HG03097 (cell line): ENCODE measurements at regions not wholly inside any gene's neighbourhood (a gene's known extent, or its start where the extent isn't known, plus 50 kb on each side); places are given as distances from the start of the nearest gene placed in this dataset.

ENCODE experiments used
- ATAC-seq: cut with Tn5 transposase; IDR thresholded peaks from one replicate; pipeline ENCODE4 v1.9.1; 2021; ENCODE audit not compliant: unreplicated experiment, low FRiP score

DNA sequence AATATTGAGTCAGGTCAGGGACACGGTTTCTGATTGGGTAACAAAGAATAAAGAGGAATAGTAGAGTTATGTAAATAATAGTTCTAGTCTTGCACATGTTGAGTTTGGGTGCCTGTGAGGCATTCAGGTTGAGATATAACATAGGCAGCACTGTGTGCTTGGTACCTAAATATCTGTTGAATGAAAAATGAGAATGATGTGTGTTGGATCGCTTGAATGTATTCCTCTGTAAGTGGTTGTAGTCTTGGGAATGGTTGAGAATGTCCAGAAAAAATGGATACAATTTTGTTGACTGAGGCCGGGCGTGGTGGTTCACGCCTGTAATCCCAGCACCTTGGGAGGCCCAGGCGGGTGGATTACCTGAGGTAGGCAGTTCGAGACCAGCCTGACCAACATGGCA is 116.3 kb upstream of the HNRNPU start:
- no peak for ATAC-seq

DNA sequence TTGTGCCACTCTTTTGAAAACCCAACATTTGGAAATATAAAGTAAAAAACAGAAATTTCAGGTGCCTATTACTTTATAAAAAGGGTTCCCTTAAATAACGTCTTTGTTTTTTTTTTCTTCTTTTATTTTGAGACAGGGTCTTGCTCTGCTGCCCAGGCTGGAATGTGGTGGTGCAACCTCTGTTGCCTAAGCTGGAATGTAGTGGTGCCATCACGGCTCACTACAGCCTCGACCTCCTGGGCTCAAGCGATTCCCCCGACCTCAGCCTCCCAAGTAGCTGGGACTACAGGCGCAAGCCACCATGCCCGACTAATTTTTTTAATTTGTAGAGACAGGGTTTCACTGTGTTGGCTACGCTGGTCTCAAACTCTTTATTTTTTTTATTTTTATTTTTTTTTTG is 110.2 kb upstream of the HNRNPU start:
- no peak for ATAC-seq

DNA sequence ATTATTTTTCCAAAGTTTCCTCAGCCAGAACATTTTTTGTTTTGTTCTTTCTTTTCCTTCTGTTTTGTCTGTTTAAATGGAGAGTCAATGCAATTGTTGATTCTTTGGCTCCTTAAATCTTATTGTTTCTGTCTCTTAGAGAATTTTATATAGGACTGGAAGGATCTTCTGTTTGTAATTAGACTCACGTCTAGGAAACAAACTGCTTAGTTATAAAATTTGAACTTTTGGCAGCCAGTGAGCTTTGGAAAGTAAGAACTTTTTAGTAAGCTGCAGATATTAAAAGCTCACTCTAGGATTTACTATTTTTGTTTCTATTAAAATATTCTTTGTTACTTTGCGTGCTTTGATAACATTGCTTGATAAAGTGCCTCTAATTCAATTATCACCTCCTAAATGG is 109.8 kb upstream of the HNRNPU start:
- no peak for ATAC-seq

DNA sequence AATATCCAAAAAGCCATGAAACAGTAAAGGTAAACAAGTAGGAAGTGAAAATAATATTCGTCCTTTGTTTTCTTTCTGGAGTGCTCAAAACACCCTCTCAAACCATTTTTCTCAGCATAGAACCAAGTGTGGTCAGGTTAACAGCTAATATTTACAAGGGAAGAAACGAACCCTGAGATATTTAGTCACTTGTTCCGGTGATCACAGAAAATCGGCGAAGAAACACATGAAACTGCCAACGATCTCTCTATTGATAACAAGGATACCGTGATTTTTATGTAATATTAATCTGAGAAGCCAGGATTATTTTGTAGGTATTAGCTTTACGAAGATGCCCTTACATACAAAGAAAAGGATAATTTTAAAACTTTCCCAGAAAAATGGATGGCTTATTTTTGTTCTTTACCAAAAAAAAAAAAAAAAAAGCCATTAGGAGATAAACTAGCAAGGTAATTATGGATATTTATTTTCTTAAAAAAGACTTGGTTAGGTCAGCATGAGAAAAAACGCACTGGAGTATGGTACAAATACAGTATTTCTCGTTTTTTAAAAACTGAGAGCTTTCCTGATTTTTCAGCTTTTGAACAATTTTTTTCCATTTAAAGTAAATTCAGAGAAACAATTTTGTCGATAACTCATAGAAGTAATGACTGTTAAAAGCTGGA is 107.3 kb upstream of the HNRNPU start:
- ATAC-seq = no peak

DNA sequence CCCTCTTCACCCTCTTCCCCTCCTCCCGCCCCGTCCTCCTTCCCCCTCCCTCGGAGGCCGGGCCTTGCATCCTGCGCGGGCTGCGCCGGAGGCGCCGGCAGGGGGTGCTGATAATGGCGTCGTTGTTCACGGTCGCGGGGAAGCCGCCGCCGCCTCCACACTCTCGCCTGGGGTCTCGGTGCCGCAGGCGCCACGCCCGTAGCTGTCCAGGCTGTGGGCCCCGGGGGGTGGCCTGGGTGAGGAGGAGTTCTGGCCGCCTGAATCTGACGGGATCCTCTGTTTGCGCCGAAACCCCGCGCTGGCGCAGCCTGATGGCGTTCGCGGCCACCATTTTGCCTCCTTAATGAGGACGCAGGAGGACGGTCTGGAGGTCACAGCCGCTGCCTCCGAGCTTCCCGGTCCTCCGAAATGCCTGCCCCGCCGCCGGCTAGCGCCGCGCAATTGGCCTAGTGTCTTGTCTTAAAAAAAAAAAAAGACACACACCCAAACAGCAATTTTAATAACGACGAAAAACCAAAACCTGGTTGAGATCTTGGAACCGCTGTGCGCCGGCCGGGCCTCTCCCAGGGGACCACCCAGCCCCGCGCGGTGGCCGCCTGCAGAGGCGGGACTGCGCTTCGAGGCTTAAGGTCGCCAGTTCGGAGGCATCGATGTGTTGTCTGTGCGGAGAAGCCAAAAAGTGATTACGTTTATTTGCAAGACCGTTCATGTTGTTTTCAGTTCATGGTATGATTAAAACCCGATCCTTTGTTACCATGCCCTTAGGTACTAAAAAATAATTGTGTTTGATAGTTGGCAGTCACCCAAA is 106.6 kb upstream of the HNRNPU start:
- ATAC-seq = peak; percentile 68

DNA sequence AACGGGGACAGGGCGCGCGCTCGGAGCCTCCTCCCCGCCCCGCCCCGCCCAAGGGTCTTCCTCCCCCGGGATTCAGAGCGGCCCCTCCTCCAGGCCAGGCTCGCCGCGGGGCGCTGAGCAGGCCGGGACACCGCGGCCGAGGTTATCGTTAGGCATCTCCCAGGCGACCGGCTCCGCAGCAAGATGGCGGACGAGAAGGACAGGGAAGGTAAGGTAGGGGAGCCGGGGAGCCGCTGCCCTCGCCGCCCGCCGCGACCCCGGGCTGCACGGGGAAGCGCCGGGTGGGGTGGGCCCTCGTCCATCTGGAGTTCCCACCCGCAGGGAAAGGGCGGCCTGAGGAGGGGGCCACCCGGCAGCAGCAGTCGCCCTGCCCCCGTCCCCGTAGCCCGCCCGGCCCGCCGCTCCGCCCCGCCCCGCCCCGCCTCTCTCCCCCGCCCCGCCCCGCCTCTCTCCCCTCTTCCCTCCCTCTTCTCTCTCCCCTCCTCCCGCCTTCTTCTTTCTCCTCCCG is 105.9 kb upstream of the HNRNPU start:
- ATAC-seq = peak; percentile 47

DNA sequence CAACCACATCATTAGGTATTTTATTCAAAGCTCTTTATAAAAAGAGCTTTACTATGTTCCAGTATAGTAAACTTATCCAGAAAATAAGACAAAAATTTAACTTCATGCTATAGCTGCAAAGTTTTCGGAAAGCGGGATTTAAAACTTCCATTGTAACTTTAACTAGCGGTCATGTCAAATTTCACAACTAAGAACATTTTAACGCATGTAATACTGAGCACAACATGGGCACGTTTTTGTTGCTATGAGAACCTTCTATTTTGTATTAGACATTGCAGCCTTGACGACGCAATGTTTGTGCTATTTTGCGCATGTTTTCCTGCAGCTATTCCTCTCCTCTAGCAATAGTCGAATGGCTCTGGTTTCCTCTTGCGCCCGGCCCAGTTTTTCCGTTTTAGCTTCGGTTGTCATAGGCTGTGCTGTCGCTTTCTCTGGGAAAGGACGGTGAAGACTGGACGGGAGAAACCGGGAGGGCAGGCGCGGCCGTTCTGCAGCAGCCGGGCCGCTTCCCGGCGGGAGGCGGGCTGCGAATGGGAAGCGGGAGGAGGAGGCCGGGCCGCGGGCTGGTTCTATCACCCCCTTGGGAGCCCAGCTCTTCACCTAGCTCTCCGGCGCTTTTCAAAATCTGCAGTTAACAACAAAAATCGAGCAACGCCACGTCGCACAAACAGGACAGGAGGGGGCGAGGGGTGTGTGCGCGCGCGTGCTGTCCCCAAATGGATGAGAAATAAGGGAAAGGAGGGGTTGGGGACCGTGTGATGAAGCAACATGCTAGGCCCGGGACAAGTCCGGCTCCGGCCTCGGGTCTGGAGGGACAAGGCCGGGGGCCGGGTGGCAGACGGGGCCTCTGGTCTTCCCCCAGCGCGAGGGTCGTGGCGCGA is 105.3 kb upstream of the HNRNPU start:
- ATAC-seq = peak; percentile 28

DNA sequence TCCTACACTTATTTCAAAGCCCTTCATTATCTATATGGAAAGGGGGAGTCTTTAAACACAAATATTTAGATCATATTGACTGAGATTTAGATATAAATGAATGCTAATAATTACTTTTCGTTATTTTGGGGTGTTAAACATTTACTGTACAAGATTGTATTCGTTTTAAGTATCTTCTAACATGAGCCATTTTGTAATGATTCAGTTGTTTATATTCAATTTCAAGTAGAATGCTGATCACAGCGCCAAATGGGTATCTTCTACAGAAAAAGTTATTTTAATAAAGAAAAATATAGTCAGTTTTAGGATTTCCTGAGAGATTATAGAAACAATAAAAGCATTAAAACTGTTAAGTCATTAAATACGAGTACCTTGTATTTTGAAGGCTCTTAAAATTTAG is 104.5 kb upstream of the HNRNPU start:
- ATAC-seq = no peak

DNA sequence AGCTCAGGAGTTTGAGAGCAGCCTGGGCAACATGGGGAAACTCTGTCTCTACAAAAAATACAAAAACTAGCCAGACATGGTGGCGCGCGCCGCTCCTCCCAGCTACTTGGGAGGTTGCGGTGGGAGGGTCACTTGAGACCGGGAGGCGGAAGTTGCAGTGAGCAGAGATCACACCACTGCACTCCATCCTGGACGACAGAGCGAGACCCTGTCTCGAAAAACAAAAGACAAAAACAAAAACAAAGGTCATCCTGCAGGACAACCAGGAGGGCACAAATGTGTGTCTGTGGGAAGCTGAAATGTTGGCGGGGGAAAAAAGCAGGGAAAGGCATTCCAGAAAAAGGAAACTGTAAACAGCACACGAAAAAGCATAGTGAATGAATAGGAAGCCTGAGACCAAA is 104.1 kb upstream of the HNRNPU start:
- no peak for ATAC-seq

DNA sequence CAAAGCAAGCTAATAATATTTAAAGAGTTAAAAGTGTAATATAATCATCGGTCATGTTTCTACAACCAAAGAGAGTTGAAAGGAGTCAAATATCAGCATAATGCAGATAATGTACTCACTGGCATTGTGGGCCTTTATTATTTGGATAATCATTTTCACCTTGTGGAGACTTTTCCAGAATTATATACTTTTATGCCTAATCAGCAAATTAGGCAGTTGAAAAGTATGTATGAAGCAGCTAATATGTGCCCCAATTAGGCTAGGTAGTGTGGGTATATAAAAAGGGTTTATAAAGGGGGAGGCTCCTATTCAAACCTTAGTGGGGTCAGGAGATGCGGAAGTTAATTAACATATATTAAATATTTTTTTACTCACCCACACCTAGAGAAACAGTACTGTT is 102.8 kb upstream of the HNRNPU start:
- no peak for ATAC-seq

DNA sequence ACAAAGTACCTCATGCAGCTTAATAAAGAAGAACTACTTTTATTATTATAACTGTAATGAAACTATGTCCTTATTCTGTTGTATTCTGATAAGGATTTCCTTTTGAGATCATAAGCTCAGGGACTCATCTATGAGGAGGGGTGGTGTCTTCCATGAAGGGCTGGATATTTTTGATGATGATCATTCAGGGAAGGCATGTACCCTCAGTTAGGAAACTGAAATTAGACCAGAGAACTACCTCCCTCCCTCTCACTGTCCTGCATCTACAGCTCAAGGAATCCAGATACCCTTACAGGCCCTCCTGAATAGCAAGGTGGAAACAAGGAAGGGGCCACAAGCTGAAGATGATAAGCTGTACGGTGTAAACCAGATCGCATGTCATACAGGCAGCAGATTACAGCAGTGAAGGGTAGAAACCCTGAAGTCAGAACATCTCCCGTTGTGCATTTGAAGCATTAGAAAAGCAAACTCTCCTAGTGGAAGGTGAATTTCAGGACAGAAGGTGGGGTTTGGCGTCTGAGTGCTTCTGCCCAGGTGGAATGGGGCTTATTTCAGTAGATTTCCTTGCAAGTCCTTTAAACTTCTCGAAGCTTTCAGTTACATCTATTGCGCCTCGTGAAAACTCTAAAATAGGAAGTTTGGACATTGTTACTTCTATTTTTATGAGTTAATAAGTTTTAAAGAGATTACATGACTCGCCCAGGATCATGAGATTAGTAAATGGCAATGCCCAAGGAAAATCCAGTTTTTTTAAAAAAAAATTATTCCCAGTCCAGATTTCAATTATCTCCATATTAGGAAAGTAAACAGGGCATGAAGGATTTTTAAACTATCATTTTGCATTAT is 101.1 kb upstream of the HNRNPU start:
- ATAC-seq = no peak

DNA sequence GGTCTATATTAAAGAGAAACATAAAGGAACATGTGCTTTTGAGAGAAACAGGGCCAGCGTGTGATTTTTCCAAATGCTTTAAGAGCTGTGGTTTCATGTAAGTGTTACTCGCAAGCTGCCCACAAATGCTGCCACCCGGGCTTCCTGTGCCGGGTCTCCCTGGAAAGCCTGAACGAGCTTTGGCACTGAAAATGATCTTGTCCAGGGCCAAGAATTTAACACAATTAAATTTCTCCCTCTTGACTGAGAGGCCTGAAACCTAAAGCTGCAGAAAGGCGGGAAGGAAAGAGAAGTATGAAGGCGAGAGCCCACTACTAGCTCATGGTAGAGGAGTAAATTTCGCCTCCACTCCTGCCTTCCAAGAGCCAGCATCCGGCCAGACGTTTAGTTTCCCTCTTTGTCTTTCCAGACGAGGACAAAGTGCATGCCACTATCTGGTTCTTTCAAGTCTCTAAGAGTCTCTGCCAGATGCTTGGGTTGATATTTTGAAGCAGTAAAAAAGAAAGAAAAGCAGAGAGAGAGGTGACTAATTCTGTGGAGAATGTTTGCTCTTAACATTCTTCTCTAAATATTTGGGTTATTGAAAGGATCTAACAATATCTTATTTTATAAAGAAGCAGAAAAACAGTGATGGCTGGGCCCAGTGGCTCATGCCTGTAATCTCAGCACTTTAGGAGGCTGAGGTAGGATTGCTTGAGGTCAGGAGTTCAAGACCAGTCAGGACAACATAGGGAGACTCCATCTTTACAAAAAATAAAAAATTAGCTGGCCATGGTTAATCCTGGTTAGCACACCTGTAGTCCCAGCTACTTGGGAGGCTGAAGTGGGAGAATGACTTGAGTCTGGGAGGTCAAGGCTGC is 100.0 kb upstream of the HNRNPU start:
- ATAC-seq = no peak

DNA sequence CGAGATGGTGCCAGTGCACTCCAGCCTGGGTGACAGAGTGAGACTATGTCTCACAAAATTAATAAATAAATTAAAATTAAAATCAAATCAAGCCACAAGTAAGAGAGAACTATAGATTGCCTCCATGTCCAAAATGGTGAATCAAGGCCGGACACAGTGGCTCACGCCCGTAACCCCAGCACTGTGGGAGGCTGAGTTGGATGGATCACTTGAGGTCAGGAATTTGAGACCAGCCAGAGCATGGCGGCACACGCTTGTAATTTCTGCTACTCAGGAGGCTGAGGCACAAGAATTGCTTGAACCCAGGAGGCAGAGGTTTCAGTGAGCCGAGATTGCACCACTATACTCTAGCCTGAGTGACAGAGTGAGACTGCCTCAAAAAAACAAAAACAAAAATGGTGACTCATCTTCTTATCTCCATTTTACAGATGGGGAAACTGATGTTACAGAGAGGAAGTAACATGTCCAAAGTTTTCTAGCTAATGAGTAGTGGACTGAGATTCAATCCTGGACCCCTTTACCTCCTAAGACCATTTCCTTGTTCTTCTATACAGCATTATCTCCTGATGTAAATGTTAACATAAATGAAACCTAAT is 99.0 kb upstream of the HNRNPU start:
- ATAC-seq = no peak

DNA sequence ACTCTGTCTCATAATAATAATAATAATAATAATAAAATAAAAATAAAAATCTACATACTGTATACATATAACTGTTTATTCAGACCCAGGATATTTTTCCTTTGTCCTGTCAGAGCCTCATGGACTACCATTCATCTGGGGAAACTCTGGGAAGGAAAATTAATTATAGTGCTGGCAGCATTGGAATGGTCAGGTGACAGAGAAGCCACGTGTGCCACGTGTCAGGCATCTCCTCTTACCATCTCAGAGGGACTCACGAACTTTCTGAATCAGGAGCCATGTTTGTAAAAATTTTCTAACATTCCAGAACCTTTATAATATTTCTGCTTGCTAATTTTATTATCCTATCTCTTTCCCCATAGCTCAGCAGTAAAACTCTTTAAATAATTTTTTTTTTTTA is 97.8 kb upstream of the HNRNPU start:
- ATAC-seq = no peak

DNA sequence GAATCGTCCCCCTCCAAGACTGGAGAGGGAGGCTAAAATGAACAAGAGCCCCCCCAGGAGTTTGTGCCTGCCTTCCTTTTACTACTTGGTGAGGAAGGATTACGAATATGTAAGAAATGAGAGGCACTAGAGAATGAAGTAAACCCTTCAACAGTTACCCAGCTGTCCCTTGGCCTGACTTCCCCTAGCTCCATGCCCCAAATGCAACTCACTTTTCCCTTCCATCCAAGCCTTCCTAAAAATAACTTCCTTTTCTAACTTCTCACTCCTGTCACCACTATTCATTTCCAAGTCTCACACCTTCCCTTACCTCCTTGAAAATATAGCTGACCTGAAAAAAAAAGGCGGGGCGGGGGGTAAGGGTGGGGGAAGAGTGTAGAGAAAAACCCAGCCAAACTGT is 96.6 kb upstream of the HNRNPU start:
- no peak for ATAC-seq

DNA sequence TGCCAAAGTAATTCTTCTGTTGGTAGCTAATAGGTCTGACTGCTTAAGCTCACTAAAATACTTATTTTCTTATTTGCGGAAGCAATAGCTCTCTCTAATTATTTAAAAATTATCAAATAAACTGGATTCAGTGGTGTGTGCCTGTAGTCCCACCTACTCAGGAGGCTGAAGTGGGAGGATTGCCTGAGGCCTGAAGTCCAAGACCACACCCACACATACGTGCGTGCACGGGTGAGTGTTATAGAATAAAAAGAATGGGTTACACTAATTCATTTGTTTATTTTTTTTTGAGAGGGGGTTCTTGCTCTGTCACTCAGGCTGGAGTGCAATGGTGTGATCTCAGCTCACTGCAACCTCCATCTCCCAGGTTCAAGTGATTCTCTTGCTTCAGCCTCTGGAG is 94.2 kb upstream of the HNRNPU start:
- ATAC-seq = no peak

DNA sequence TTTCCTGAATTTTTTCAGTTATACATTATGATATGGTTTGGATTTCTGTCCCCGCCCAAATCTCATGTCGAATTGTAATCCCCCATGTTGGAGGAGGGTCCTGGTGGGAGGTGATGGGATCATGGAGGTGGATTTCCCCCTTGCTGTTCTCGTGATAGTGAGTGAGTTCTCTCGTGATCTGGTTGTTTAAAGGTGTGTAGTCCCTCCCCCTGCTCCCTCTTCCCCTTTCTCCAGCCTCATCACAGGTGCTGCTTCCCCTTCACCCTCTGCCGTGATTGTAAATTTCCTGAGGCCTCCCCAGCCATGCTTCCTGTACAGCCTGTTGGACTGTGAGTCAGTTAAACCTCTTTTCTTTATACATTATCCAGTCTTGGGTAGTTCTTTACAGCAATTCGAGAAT is 93.2 kb upstream of the HNRNPU start:
- no peak for ATAC-seq

DNA sequence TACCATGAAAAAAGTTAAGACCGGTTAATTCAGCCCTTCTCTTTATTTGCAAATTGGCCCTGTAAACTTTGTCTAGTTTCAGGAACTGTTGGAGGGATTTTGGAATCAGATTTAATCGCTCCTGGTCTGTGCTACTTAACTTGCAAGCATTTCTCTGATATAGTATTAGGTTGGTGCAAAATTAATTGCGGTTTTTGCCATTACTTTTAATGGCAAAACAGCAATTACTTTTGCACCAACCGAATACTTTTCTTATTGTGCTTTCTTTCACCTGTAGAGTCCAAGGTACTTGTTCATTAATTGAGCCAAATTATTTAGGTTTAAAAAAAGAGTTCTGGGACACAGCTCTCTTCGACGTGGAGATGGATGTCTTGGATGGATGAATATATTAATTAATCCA is 92.8 kb upstream of the HNRNPU start:
- no peak for ATAC-seq

DNA sequence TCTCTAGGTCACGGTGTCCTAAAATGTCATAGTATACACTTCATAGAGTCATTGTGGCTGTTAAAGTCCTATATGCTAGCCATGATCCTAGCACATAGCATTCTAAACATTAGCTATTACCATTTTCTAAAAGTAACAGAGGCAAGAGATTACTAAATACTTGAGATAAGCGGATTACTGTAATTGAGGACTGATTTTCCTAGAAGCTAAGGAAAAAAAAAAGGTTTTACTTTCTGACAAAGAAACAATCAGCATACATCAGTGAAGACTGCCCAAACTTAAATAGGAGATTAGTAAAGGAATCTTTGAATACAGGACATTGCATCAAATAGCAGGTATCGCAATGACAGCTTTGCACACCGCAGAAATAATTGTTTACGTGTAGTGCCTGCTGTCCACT is 91.3 kb upstream of the HNRNPU start:
- no peak for ATAC-seq
